WTC11 (cell line): ENCODE measurements at regions not wholly inside any gene's neighbourhood (a gene's known extent, or its start where the extent isn't known, plus 50 kb on each side); places are given as distances from the start of the nearest gene placed in this dataset.

Experiments used
- HMGXB4 ChIP-seq: sonication (generic); formaldehyde crosslinking; IDR thresholded peaks from 2 replicates; pipeline ENCODE4 v1.8.1; 2023; ENCODE audit warnings: mild to moderate bottlenecking, moderate library complexity, missing genetic modification reagents
- JUN ChIP-seq: sonication (generic); formaldehyde crosslinking; IDR thresholded peaks from 2 replicates; pipeline ENCODE4 v1.8.0; 2023; ENCODE audit warnings: mild to moderate bottlenecking, missing genetic modification reagents
- MAX ChIP-seq: sonication (generic); formaldehyde crosslinking; IDR thresholded peaks from 2 replicates; pipeline ENCODE4 v1.8.0; 2022; ENCODE audit warnings: mild to moderate bottlenecking, missing genetic modification reagents
- NR3C1 ChIP-seq: sonication (generic); formaldehyde crosslinking; conservative IDR thresholded peaks from 2 replicates; pipeline ENCODE4 v1.8.1; 2023; ENCODE audit warnings: low read depth, mild to moderate bottlenecking, missing genetic modification reagents
- TF ChIP-seq, protein P1 (sequence below): sonication (generic); formaldehyde crosslinking; conservative IDR thresholded peaks from 2 replicates; pipeline ENCODE4 v1.8.1; 2023; ENCODE audit warnings: mild to moderate bottlenecking, low read depth, missing genetic modification reagents, moderate library complexity
- TF ChIP-seq, protein P2 (sequence below): fragments of 200-600 bp; IDR thresholded peaks from 2 replicates; pipeline ENCODE4 v1.8.0; 2022; ENCODE audit warnings: antibody characterized with exemption
- TF ChIP-seq, protein P3 (sequence below): sonication (generic); formaldehyde crosslinking; IDR thresholded peaks from 2 replicates; pipeline ENCODE4 v1.8.0; 2023; ENCODE audit warnings: missing genetic modification reagents, mild to moderate bottlenecking, borderline replicate concordance
- TF ChIP-seq, protein P4 (sequence below): sonication (generic); formaldehyde crosslinking; IDR thresholded peaks from 2 replicates; pipeline ENCODE4 v1.8.1; 2023; ENCODE audit warnings: mild to moderate bottlenecking, missing genetic modification reagents

DNA sequence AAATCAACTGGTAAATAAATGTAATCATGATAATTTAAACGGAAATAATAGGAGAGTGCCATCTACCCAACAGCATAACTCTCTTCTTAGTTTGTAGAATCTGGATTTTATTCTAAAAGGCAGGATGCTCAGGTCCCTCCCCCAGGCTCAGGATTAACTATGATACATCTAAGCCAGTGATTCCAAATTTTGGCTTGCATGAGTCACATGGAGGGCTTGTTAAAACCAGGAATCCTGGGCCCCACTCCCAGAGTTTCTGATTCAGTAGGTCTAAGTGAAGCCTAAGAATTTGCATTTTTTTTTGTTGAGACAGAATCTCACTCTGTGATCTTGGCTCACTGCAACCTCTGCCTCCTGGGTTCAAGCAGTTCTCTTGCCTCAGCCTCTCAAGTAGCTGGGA is 62.3 kb upstream of the ZFR start:
- TF ChIP-seq NR3C1 (CRISPR knock-in tag), result no peak
- TF ChIP-seq JUN (CRISPR knock-in tag), result no peak
- TF ChIP-seq, protein P1, sequence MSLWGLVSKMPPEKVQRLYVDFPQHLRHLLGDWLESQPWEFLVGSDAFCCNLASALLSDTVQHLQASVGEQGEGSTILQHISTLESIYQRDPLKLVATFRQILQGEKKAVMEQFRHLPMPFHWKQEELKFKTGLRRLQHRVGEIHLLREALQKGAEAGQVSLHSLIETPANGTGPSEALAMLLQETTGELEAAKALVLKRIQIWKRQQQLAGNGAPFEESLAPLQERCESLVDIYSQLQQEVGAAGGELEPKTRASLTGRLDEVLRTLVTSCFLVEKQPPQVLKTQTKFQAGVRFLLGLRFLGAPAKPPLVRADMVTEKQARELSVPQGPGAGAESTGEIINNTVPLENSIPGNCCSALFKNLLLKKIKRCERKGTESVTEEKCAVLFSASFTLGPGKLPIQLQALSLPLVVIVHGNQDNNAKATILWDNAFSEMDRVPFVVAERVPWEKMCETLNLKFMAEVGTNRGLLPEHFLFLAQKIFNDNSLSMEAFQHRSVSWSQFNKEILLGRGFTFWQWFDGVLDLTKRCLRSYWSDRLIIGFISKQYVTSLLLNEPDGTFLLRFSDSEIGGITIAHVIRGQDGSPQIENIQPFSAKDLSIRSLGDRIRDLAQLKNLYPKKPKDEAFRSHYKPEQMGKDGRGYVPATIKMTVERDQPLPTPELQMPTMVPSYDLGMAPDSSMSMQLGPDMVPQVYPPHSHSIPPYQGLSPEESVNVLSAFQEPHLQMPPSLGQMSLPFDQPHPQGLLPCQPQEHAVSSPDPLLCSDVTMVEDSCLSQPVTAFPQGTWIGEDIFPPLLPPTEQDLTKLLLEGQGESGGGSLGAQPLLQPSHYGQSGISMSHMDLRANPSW (CRISPR knock-in tag), result no peak
- TF ChIP-seq, protein P2, sequence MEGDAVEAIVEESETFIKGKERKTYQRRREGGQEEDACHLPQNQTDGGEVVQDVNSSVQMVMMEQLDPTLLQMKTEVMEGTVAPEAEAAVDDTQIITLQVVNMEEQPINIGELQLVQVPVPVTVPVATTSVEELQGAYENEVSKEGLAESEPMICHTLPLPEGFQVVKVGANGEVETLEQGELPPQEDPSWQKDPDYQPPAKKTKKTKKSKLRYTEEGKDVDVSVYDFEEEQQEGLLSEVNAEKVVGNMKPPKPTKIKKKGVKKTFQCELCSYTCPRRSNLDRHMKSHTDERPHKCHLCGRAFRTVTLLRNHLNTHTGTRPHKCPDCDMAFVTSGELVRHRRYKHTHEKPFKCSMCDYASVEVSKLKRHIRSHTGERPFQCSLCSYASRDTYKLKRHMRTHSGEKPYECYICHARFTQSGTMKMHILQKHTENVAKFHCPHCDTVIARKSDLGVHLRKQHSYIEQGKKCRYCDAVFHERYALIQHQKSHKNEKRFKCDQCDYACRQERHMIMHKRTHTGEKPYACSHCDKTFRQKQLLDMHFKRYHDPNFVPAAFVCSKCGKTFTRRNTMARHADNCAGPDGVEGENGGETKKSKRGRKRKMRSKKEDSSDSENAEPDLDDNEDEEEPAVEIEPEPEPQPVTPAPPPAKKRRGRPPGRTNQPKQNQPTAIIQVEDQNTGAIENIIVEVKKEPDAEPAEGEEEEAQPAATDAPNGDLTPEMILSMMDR, result no peak
- no peak for TF ChIP-seq MAX (CRISPR knock-in tag)
- TF ChIP-seq, protein P3, sequence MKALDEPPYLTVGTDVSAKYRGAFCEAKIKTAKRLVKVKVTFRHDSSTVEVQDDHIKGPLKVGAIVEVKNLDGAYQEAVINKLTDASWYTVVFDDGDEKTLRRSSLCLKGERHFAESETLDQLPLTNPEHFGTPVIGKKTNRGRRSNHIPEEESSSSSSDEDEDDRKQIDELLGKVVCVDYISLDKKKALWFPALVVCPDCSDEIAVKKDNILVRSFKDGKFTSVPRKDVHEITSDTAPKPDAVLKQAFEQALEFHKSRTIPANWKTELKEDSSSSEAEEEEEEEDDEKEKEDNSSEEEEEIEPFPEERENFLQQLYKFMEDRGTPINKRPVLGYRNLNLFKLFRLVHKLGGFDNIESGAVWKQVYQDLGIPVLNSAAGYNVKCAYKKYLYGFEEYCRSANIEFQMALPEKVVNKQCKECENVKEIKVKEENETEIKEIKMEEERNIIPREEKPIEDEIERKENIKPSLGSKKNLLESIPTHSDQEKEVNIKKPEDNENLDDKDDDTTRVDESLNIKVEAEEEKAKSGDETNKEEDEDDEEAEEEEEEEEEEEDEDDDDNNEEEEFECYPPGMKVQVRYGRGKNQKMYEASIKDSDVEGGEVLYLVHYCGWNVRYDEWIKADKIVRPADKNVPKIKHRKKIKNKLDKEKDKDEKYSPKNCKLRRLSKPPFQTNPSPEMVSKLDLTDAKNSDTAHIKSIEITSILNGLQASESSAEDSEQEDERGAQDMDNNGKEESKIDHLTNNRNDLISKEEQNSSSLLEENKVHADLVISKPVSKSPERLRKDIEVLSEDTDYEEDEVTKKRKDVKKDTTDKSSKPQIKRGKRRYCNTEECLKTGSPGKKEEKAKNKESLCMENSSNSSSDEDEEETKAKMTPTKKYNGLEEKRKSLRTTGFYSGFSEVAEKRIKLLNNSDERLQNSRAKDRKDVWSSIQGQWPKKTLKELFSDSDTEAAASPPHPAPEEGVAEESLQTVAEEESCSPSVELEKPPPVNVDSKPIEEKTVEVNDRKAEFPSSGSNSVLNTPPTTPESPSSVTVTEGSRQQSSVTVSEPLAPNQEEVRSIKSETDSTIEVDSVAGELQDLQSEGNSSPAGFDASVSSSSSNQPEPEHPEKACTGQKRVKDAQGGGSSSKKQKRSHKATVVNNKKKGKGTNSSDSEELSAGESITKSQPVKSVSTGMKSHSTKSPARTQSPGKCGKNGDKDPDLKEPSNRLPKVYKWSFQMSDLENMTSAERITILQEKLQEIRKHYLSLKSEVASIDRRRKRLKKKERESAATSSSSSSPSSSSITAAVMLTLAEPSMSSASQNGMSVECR (CRISPR knock-in tag), result no peak
- no peak for TF ChIP-seq HMGXB4 (CRISPR knock-in tag)
- TF ChIP-seq, protein P4, sequence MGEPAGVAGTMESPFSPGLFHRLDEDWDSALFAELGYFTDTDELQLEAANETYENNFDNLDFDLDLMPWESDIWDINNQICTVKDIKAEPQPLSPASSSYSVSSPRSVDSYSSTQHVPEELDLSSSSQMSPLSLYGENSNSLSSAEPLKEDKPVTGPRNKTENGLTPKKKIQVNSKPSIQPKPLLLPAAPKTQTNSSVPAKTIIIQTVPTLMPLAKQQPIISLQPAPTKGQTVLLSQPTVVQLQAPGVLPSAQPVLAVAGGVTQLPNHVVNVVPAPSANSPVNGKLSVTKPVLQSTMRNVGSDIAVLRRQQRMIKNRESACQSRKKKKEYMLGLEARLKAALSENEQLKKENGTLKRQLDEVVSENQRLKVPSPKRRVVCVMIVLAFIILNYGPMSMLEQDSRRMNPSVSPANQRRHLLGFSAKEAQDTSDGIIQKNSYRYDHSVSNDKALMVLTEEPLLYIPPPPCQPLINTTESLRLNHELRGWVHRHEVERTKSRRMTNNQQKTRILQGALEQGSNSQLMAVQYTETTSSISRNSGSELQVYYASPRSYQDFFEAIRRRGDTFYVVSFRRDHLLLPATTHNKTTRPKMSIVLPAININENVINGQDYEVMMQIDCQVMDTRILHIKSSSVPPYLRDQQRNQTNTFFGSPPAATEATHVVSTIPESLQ (CRISPR knock-in tag), result no peak
